Right renal pelvis (tissue), 4 donors: ENCODE measurements at regions not wholly inside any gene's neighbourhood (a gene's known extent, or its start where the extent isn't known, plus 50 kb on each side); places are given as distances from the start of the nearest gene placed in this dataset.

Source experiments
- DNase-seq, 4 donors: peaks; one replicate each; pipeline ENCODE4 v3.0.0-alpha.2; 2013; ENCODE audit warnings: low read depth in 4 of 4, low spot score in 3 of 4, missing footprints in 1 of 4

- no peak for DNase-seq
Observed at GRCh38 chr4:12729384-12729783, 754.8 kb downstream of the RAB28 start.

- DNase-seq: no peak
Observed at GRCh38 chr4:12724510-12724909, 759.6 kb downstream of the RAB28 start.

GRCh38 chr4:12723849-12724447, 760.2 kb downstream of the RAB28 start:
- no peak for DNase-seq

- DNase-seq: no peak
Observed at GRCh38 chr4:12716896-12717295, 767.2 kb downstream of the RAB28 start.

- no peak for DNase-seq
Observed at GRCh38 chr4:12712648-12713339, 771.3 kb downstream of the RAB28 start.

- no peak for DNase-seq
Observed at GRCh38 chr4:12707381-12708175, 776.6 kb downstream of the RAB28 start.

- peak in 1 of 4 donors; percentile 38 for DNase-seq
Observed at GRCh38 chr4:12703036-12703435, 781.1 kb downstream of the RAB28 start.

- no peak for DNase-seq
Observed at GRCh38 chr4:12701384-12701783, 782.8 kb downstream of the RAB28 start.

- DNase-seq: no peak
Observed at GRCh38 chr4:12697970-12698369, 786.2 kb downstream of the RAB28 start.

GRCh38 chr4:12692815-12693214, 791.3 kb downstream of the RAB28 start:
- no peak for DNase-seq

- no peak for DNase-seq
Observed at GRCh38 chr4:12691168-12691567, 793.0 kb downstream of the RAB28 start.

- DNase-seq: no peak
Observed at GRCh38 chr4:12689457-12689856, 794.7 kb downstream of the RAB28 start.

- no peak for DNase-seq
Observed at GRCh38 chr4:12679217-12679616, 804.9 kb downstream of the RAB28 start.

- no peak for DNase-seq
Observed at GRCh38 chr4:12674184-12674583, 810.0 kb downstream of the RAB28 start.

GRCh38 chr4:12672303-12672702, 811.8 kb downstream of the RAB28 start:
- DNase-seq: no peak

- DNase-seq: no peak
Observed at GRCh38 chr4:12658146-12658545, 826.0 kb downstream of the RAB28 start.

GRCh38 chr4:12651876-12652275, 832.3 kb downstream of the RAB28 start:
- DNase-seq: no peak

- DNase-seq: no peak
Observed at GRCh38 chr4:12645732-12646131, 838.4 kb downstream of the RAB28 start.

- DNase-seq: no peak
Observed at GRCh38 chr4:12644261-12644660, 839.9 kb downstream of the RAB28 start.

GRCh38 chr4:12636191-12636590, 847.9 kb downstream of the RAB28 start:
- no peak for DNase-seq

GRCh38 chr4:12635629-12636028, 848.5 kb downstream of the RAB28 start:
- no peak for DNase-seq
